A673 (cell line): ENCODE measurements at regions not wholly inside any gene's neighbourhood (a gene's known extent, or its start where the extent isn't known, plus 50 kb on each side); places are given as distances from the start of the nearest gene placed in this dataset.

Experiments
- EZH2 ChIP-seq: fragments of 200-600 bp; sonication (generic); IDR thresholded peaks from 2 replicates; pipeline ENCODE4 v1.6.1; 2017; ENCODE audit warnings: borderline replicate concordance, low read depth, mild to moderate bottlenecking, mixed read lengths, antibody characterized with exemption, low read length; ENCODE audit not compliant: poor library complexity, severe bottlenecking
- TF ChIP-seq, protein P1 (sequence below): fragments of 300-800, 200-600 bp; sonication (generic); conservative IDR thresholded peaks from 2 replicates; pipeline ENCODE4 v1.5.1; 2017; ENCODE audit warnings: low read depth, mild to moderate bottlenecking, antibody characterized with exemption, low read length, moderate library complexity, mixed read lengths

DNA sequence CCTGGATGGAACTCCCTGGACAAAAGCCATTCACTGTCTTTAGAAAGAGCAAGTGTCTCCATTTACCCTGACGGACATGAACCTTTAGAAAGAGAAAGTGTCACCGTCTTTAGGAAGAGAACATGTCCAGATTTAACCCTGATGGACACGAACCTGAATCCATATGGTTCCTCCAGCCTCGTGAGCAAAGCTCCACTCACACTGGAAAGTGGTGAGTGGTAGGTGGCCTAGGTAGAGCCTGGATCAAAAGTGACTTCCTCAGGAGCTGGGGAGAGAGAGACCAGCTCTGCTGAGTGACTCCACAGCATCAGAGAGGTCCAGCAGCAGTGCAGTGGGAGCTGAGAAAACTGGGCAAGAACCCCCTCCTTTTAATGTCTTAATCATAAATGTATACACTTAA, 59.8 kb upstream of the IRS2 start:
- TF ChIP-seq, protein P1, sequence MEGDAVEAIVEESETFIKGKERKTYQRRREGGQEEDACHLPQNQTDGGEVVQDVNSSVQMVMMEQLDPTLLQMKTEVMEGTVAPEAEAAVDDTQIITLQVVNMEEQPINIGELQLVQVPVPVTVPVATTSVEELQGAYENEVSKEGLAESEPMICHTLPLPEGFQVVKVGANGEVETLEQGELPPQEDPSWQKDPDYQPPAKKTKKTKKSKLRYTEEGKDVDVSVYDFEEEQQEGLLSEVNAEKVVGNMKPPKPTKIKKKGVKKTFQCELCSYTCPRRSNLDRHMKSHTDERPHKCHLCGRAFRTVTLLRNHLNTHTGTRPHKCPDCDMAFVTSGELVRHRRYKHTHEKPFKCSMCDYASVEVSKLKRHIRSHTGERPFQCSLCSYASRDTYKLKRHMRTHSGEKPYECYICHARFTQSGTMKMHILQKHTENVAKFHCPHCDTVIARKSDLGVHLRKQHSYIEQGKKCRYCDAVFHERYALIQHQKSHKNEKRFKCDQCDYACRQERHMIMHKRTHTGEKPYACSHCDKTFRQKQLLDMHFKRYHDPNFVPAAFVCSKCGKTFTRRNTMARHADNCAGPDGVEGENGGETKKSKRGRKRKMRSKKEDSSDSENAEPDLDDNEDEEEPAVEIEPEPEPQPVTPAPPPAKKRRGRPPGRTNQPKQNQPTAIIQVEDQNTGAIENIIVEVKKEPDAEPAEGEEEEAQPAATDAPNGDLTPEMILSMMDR = no peak
- no peak for TF ChIP-seq EZH2
